Cardiac muscle cell (in vitro differentiated cells and primary cell): ENCODE measurements at regions not wholly inside any gene's neighbourhood (a gene's known extent, or its start where the extent isn't known, plus 50 kb on each side); places are given as distances from the start of the nearest gene placed in this dataset.

ENCODE experiments used
- DNase-seq, 2 donors: peaks; one replicate each; pipeline versions ENCODE4 v3.0.0 to v3.0.0-alpha.2; 2010 to 2017; ENCODE audit warnings: low read depth in 1 of 2, low spot score in 1 of 2
- H3K27ac ChIP-seq: fragments of 200-600 bp; sonication (generic); 2 replicates; pipeline ENCODE4 v1.5.1; 2016
- H3K27me3 ChIP-seq: fragments of 200-600 bp; sonication (generic); 2 replicates; pipeline ENCODE4 v1.6.0; 2016; ENCODE audit warnings: control low read depth
- H3K36me3 ChIP-seq: fragments of 200-600 bp; sonication (generic); 2 replicates; pipeline ENCODE4 v1.5.1; 2016; ENCODE audit warnings: control low read depth
- H3K4me1 ChIP-seq: fragments of 200-600 bp; sonication (generic); 2 replicates; pipeline ENCODE4 v1.8.1; 2017; ENCODE audit warnings: low read depth, mild to moderate bottlenecking, mixed run types
- H3K4me3 ChIP-seq: fragments of 200-600 bp; sonication (generic); 2 replicates; pipeline ENCODE4 v1.5.1; 2016; ENCODE audit warnings: mild to moderate bottlenecking
- H3K9me3 ChIP-seq: fragments of 200-600 bp; sonication (generic); 2 replicates; pipeline ENCODE4 v1.5.1; 2017; ENCODE audit warnings: low read depth, mild to moderate bottlenecking, control low read depth
- TF ChIP-seq, protein P1 (sequence below): IDR thresholded peaks from 2 replicates; pipeline ENCODE4 v1.5.1; 2012; ENCODE audit warnings: low read depth, mild to moderate bottlenecking, low read length

DNA sequence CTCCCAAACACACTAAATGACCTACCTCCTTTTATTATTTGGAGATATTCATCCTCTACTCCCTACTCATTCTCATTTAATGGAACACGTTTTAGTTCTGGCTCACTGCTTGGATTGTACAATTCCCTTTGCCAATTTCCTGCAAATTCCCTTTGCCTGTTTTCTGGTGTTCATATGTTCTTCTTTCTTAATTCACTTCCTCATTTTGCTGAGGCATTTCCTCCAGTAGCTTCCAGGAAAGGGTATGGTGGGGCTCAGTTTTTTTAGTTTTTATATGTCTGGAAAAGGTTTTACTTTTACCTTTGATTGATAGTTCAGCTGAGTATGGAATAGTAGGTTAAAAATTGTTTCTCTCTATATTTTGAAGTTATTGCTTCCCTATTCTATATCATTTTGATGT is 143.6 kb upstream of the GOLIM4 start:
- H3K9me3 ChIP-seq, result no peaks in the 10 kb centered on the region
- TF ChIP-seq, protein P1, sequence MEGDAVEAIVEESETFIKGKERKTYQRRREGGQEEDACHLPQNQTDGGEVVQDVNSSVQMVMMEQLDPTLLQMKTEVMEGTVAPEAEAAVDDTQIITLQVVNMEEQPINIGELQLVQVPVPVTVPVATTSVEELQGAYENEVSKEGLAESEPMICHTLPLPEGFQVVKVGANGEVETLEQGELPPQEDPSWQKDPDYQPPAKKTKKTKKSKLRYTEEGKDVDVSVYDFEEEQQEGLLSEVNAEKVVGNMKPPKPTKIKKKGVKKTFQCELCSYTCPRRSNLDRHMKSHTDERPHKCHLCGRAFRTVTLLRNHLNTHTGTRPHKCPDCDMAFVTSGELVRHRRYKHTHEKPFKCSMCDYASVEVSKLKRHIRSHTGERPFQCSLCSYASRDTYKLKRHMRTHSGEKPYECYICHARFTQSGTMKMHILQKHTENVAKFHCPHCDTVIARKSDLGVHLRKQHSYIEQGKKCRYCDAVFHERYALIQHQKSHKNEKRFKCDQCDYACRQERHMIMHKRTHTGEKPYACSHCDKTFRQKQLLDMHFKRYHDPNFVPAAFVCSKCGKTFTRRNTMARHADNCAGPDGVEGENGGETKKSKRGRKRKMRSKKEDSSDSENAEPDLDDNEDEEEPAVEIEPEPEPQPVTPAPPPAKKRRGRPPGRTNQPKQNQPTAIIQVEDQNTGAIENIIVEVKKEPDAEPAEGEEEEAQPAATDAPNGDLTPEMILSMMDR, result no peak
- H3K4me1 ChIP-seq, result no peaks in the 10 kb centered on the region
- H3K36me3 ChIP-seq, result no peaks in the 10 kb centered on the region
- H3K27me3 ChIP-seq, result peaks cover 6% of the 10 kb centered on the region
- no peak overlapping the region for H3K27ac ChIP-seq
- no peak for DNase-seq
- no peak overlapping the region for H3K4me3 ChIP-seq

DNA sequence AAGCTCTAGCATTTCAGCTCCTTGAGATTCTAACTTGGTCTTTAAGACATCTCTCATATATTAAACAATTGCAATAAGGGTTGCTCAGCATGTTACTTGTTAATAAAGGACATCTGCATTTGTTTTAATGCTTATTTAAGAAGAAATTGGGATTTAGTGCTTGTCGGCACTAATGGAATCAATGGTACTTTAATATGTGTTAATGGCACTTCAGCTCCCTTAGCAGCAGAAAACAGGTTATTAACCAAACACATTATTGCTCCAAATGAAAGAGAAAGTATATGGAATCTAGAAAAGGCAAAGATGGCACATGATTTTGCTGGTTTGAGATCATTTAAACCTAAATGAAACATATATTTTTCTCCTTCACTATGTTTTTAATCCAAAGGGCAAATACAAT is 137.3 kb upstream of the GOLIM4 start:
- no peaks in the 10 kb centered on the region for H3K4me1 ChIP-seq
- TF ChIP-seq, protein P1, result no peak

DNA sequence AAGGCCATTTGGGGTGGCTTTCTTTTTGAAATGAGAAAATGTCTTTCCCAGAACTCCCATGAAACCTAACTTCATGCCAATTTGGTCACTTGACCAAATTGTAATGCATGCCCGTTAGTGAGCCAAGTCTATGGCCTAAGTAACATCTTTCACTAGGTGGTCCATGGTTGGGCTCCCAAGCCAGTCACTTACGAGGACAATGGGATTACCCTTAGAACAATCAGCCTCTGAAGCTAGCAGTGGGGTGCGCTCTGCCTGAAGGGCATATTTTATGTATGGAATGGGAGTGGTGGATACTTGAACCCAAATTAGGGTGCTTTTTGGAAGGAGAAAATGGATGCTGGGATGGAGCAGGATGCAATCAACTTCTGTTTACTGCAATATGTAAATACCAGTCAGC is 127.4 kb upstream of the GOLIM4 start:
- H3K27ac ChIP-seq, result no peak overlapping the region
- no peak overlapping the region for H3K4me3 ChIP-seq
- H3K4me1 ChIP-seq, result no peaks in the 10 kb centered on the region
- DNase-seq, result no peak
- TF ChIP-seq, protein P1, result no peak
- no peaks in the 10 kb centered on the region for H3K36me3 ChIP-seq
- no peaks in the 10 kb centered on the region for H3K9me3 ChIP-seq
- H3K27me3 ChIP-seq, result no peaks in the 10 kb centered on the region

More for the DNA sequence above, 137.3 kb upstream of the GOLIM4 start:
- no peak overlapping the region for H3K4me3 ChIP-seq
- no peak overlapping the region for H3K27ac ChIP-seq
- no peaks in the 10 kb centered on the region for H3K36me3 ChIP-seq
- H3K9me3 ChIP-seq, result no peaks in the 10 kb centered on the region
- H3K27me3 ChIP-seq, result no peaks in the 10 kb centered on the region
- DNase-seq, result no peak

DNA sequence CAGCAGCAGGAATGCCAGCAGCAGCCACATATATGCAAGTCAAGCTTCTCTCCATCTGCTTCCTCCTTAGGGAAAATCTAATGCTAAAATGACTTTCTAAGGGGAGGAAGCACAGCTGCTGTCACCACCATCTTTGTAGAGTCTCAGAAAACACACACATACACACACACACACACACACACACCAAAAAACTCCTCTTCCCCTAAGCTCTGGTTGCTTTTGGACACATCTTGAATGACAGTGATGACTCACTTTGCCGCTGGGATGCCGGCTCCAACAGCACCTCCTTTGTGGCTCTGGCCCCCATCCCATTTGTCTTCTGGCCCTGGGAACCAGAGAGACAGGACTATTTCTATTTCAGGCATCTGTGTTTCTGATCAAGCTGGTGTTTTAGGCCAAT is 124.8 kb upstream of the GOLIM4 start:
- Histone ChIP-seq H3K4me3 (no peak overlapping the region), H3K9me3 (no peaks in the 10 kb centered on the region), H3K36me3 (no peaks in the 10 kb centered on the region), H3K27me3 (no peaks in the 10 kb centered on the region), H3K4me1 (no peaks in the 10 kb centered on the region), H3K27ac (no peak overlapping the region)
- TF ChIP-seq, protein P1, result no peak
- no peak for DNase-seq

DNA sequence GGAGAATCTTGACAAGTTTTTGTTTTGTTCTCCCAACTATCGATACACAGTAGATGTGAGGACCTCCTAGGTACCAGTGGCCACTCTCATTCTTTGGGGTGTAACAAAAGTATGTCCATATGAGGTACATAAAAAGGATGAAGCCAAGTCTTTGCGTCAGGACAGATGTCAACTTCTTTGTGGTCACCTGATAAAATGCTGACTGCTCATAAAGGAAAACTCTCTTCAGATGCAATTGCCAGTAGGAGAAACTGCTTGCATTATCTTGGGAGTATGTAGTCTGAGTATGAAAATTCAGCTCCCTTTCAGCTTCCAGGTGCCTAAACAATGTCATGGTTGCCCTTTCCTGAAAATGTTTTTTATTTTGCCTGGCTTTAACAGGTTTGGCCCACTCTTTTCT is 123.8 kb upstream of the GOLIM4 start:
- no peaks in the 10 kb centered on the region for H3K4me1 ChIP-seq
- no peak overlapping the region for H3K4me3 ChIP-seq
- DNase-seq, result no peak
- no peaks in the 10 kb centered on the region for H3K27me3 ChIP-seq
- no peak overlapping the region for H3K27ac ChIP-seq
- no peaks in the 10 kb centered on the region for H3K36me3 ChIP-seq
- H3K9me3 ChIP-seq, result no peaks in the 10 kb centered on the region
- TF ChIP-seq, protein P1, result no peak

DNA sequence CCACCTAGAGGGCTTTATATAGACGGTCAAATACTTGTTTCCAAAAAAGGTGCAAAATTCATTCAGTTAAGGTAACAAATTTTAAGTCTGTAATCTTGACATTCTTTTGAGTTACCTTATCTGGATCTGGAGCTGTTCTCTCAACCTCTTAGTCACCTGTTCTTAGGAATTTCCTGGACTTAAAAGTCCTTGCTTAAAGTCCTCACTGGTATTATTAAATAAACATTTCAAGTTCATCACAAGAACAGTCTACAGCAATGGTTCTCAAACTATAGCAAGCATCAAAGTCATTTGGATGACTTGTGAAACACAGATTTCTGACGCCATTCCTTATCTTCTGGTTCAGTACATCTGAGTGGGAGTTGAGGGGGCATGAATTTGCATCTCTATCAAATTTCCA is 122.9 kb upstream of the GOLIM4 start:
- DNase-seq, result no peak
- H3K36me3 ChIP-seq, result no peaks in the 10 kb centered on the region
- TF ChIP-seq, protein P1, result no peak
- H3K4me3 ChIP-seq, result no peak overlapping the region
- H3K27me3 ChIP-seq, result no peaks in the 10 kb centered on the region
- no peak overlapping the region for H3K27ac ChIP-seq
- H3K4me1 ChIP-seq, result no peaks in the 10 kb centered on the region
- no peaks in the 10 kb centered on the region for H3K9me3 ChIP-seq
